Femur (tissue), 1 donor: ENCODE measurements at regions not wholly inside any gene's neighbourhood (a gene's known extent, or its start where the extent isn't known, plus 50 kb on each side); places are given as distances from the start of the nearest gene placed in this dataset.

Experiments
- DNase-seq: peaks from one replicate; pipeline ENCODE4 v3.0.0-alpha.2; 2017

- DNase-seq: no peak
Observed at GRCh38 chr11:128324531-128325141, 262.7 kb downstream of the ETS1 start.

GRCh38 chr11:128324051-128324481 is 263.3 kb downstream of the ETS1 start:
- no peak for DNase-seq

GRCh38 chr11:128323381-128323780 is 264.0 kb downstream of the ETS1 start:
- DNase-seq: no peak

- DNase-seq: no peak
Observed at GRCh38 chr11:128318856-128319474, 268.4 kb downstream of the ETS1 start.

- DNase-seq: no peak
Observed at GRCh38 chr11:128316541-128317227, 270.7 kb downstream of the ETS1 start.

- no peak for DNase-seq
Observed at GRCh38 chr11:128315933-128316332, 271.4 kb downstream of the ETS1 start.

GRCh38 chr11:128313931-128314330 is 273.4 kb downstream of the ETS1 start:
- DNase-seq: no peak

GRCh38 chr11:128311742-128312719 is 275.3 kb downstream of the ETS1 start:
- DNase-seq: no peak

- DNase-seq: no peak
Observed at GRCh38 chr11:128310676-128311445, 276.5 kb downstream of the ETS1 start.

- no peak for DNase-seq
Observed at GRCh38 chr11:128310005-128310404, 277.4 kb downstream of the ETS1 start.

- DNase-seq: no peak
Observed at GRCh38 chr11:128308794-128309193, 278.6 kb downstream of the ETS1 start.

GRCh38 chr11:128305588-128305987 is 281.8 kb downstream of the ETS1 start:
- DNase-seq: no peak

- DNase-seq: no peak
Observed at GRCh38 chr11:128304666-128305485, 282.5 kb downstream of the ETS1 start.

GRCh38 chr11:128304116-128304515 is 283.2 kb downstream of the ETS1 start:
- DNase-seq: no peak

- no peak for DNase-seq
Observed at GRCh38 chr11:128303383-128303782, 284.0 kb downstream of the ETS1 start.

- DNase-seq: no peak
Observed at GRCh38 chr11:128302425-128303186, 284.8 kb downstream of the ETS1 start.

GRCh38 chr11:128301756-128302155 is 285.6 kb downstream of the ETS1 start:
- DNase-seq: no peak

GRCh38 chr11:128300785-128301184 is 286.6 kb downstream of the ETS1 start:
- no peak for DNase-seq

GRCh38 chr11:128299132-128299726 is 288.1 kb downstream of the ETS1 start:
- DNase-seq: no peak

GRCh38 chr11:128298271-128298670 is 289.1 kb downstream of the ETS1 start:
- no peak for DNase-seq
